NCI-H2227 (cell line): ENCODE measurements at regions not wholly inside any gene's neighbourhood (a gene's known extent, or its start where the extent isn't known, plus 50 kb on each side); places are given as distances from the start of the nearest gene placed in this dataset.

Source experiments
- DNase-seq: peaks from one replicate; lab custom pipeline; 2025; ENCODE audit not compliant: unreplicated experiment; lab: John Stamatoyannopoulos, UW

- no peak for DNase-seq
Measured at GRCh38 chr3:117122609-117123008, 413.0 kb downstream of the TUSC7 start.

DNA sequence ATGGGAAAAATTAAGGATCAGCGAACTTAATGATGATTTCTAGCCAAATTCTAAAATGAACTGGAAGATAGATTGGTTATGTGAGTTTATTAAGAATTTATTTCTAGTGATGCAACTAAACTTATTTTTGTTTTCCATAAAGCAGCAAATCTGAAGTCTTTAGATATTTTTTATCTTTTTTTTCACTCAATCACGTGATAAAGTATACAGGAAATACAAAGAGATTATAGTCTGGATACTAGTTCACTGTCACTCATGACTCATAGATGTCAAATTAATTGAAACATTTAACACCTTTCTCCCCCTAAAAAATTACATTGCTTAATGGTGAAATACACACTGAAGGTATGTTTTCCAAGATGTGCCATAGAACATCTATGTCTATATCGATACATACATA lies 416.9 kb downstream of the TUSC7 start:
- DNase-seq = no peak

DNA sequence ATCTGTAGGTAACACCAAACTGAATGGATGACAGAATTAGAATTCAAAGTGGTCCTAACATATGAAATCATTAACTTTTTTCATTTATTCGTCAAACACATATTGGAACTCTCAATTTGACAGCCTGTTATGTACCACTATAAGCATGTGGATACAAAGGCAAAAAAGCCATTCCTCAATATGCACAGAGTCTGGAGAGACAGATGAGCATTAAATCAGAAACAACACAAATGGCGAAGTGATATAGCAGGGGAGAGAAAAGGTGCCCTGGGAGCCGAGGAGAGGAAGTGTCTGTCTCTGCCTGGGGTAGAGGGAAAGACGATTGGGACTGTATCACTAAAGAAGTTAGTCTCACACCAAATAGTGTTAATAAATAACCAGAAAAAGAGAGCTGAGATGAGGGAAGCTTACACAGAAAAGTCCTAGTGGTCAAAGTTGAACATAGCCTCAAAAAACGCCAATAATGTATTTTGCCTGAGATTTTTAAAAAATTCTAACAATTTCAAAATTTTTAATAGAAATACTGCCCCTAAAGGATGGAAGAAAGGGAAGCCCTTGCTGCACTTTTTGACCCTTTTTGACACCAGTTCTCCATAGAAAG lies 417.5 kb downstream of the TUSC7 start:
- DNase-seq = no peak

GRCh38 chr3:117128133-117128532 lies 418.6 kb downstream of the TUSC7 start:
- no peak for DNase-seq

DNA sequence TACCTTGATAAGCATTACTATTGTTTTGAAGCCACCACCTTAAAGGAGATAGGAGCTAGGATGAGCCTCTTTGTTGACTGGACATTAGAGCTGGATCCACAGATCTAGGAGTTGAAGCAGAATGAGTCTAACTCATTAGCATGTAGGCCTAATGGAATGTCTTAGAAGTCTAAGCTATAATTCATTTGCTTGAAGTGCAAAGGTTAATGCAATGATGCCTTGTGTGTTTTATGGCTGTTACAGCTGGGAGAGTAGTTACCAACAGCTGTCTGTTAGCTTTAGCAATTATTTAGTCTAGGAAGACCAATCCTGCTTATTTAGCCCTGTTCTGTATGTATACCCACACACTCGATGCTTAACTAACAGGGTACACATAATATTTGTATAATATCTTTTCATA lies 419.3 kb downstream of the TUSC7 start:
- no peak for DNase-seq

DNA sequence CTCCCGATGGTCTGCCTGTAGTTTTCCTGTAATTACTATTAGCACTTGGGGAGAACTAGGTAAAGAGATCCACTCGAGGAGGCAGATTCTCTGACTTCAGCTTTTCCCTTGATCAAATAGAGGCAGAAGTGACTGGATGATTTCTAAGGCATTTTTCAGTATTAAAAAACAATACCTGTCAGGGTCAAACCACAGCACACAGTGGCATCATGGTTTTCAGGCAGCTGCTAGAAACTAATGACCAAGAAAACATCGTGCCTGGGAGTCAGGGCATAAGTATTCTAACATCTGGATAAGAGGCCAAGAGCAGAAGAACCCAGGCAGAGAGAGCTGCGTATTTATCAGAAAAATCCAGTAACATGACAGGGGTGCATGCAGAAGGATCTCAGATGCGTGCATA lies 419.9 kb downstream of the TUSC7 start:
- DNase-seq = no peak

GRCh38 chr3:117130222-117130621 lies 420.6 kb downstream of the TUSC7 start:
- DNase-seq = no peak

- DNase-seq = no peak
Measured at GRCh38 chr3:117131259-117131658, 421.7 kb downstream of the TUSC7 start.

DNA sequence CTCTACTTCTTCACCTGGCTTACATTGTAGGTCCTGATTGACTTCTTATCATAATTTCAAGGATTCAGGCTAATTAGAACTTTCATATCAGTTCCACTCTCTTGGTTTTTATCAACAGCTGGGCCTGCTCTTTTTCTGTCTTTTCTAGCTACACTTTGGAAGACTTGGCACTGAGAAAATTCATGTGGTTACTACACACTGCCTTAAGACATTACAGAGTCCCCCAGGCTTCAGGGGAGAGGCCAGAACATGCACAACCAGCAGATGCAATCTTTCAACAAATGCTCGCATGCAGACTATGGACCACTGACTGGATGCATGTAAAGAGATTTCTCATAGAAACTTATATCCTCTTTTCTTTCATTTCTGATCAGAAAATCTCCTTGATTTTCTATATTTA lies 423.5 kb downstream of the TUSC7 start:
- no peak for DNase-seq

DNA sequence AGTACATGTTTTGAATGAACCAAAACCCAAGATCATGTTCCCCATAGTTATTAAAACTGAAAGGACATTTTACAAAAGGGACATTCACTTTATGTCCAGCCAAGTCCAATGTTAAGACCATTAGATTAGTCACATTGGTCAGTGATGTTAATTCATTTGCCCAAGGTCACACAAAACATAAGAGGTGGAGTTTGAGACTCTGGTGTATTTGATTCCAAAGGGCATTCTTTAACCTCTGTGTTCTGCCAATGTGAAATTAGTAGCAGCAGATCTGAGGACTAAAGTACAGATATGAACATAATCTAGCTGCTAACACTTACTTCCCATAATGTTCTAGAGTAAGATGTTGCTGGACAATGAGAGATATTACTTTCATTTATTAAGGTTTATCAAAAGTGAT lies 425.6 kb downstream of the TUSC7 start:
- DNase-seq = no peak

GRCh38 chr3:117136003-117136402 lies 426.4 kb downstream of the TUSC7 start:
- DNase-seq = no peak

DNA sequence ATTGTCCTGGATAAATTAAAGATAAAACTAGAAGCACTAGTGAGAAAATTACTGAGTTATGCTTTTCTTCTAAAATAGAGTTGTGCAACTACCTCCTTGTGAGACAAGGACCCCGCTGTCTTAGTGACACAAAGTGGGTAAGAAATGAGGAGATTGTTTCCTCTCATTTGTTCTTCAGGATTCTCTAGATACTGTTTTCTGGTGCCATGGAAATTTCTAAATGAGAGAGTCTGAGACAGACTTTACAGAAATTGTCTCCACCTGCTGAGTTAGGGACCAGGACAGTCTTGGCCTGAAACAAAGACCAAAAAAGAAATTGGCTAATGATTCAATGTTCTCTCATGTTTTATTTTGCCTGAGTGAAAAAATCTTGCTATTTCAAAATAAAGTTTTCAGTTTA lies 427.5 kb downstream of the TUSC7 start:
- DNase-seq = no peak

DNA sequence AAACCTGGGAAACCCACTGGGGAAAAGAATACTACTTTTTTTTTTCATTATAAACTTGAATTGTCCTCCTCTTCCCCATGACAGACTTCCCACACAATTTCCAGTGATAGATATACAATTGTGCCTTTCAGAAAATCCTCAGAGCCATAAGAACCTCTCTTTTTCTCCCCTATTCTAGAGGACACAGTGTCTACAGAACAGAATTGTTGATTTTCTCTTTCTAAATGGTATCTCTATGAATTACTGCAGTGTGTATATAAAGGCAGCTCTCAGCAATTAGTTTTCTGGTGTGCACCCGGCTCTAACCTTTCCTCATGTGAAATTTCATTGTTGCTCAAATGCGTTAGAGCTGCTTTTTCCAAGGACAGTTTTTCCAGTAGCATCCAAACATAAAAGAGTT lies 430.1 kb downstream of the TUSC7 start:
- no peak for DNase-seq

GRCh38 chr3:117141812-117142211 lies 432.2 kb downstream of the TUSC7 start:
- DNase-seq = no peak

DNA sequence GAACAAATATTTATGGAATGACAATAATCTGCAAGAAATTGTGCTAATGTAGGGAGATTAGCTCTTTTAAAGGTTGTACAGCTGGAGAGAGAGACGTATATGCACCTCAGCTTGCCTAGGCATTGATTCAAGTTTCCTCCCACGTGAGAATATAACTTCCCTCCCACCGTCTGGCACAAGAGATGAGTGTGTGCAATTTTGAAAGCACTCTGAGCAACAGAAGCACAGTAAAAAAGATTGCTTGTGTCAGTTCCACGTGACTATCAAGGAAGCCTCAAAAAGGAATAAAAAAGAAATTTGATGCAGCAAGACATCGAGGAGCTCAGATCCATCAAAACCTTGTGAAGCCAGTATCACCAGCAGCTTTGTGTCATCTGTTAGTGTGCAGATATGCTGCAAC lies 435.3 kb downstream of the TUSC7 start:
- no peak for DNase-seq

GRCh38 chr3:117145677-117146076 lies 436.1 kb downstream of the TUSC7 start:
- DNase-seq = no peak

DNA sequence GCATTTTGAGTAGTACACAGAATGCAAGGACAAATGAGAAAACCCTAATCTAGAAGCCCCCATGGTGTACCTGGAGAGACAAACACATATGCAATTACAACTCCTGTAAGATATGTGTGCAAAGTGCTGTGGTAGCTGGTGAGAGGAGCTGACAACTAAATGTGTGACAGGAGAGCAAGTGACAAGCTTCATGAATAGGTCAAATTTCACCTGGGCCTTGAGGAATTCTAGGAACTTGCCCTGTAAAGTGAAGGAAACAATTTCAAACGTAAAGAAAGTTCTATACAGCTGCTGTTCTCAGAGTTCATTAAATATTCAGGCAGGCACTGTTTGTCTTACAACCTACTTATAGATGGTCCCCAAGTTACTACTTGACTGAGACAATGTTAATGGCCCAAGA lies 437.0 kb downstream of the TUSC7 start:
- DNase-seq = no peak

DNA sequence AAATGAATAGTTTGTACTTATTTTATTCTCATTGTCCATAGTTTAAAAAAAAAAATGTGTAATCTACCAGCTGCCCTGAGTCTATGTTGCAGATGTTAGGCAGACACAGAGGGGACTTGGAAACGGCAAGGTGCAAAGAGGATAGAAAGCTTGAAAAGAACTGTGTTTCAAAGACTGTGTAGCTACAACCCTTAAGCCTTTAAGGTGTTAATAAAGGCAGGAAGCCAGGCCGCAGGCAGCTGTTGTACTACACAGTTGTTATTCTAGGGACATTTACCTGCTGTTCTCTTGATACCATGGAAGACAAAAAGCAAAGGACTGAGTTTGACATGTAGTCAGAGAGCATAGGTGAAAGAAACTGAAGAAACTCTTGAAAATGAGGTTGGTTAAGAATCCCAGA lies 440.0 kb downstream of the TUSC7 start:
- no peak for DNase-seq

GRCh38 chr3:117150628-117151027 lies 441.0 kb downstream of the TUSC7 start:
- no peak for DNase-seq

DNA sequence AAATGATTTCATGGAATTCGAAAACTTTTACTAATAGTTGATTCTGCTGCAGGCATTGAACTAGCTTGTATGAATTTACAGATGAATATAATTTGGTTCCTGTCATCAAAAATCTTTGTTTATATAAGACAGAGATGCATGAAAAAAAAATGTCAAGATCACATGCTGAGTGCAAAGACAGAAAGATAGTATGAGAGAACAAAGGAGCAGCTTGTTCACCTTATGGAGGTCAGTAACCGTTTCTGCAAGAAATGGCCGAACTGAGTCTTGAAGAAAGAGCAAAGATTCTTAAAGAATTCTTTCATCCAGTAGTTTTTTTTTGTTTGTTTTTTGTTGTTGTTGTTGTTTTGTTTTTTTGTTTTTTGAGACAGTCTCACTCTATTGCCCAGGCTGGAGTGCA lies 450.6 kb downstream of the TUSC7 start:
- DNase-seq = no peak

DNA sequence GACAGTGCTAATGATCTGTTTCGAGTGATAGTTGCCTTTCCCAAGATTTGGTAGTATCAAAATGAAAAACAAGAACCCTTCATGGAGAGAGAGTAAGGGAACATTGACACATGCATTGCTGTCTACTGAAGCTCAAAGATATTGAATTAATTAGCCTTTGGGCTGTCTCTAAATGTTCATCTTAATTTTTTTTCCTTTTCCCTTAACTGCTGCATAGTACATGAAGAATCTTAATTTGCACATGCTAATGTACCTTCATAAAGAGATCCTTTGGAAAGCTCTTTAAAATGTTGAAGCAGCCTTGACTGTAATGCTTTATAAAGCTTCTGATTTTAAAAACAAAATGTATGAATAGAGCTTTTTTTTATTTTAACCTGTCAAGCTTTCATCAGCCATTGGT lies 452.2 kb downstream of the TUSC7 start:
- DNase-seq = no peak

GRCh38 chr3:117165176-117165575 lies 455.6 kb downstream of the TUSC7 start:
- DNase-seq = no peak

- no peak for DNase-seq
Measured at GRCh38 chr3:117165601-117166051, 456.0 kb downstream of the TUSC7 start.

DNA sequence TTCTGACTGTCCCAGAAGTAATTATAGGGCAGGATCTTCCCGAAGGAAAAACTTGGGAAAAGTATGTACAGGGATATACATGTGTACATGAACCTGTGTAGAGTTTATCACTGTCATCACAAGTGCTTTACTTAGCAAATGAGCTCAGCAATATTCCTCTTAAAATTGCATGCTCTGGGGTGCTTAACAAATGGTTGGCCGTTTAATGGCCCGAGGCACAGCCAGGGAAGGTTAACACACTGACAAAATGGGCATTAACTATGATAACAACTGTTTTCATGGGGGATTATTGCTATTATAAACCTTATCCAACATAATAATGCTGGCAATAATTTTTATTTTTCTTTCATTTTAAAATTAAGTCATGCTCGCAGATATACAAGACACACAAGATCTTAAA lies 459.3 kb downstream of the TUSC7 start:
- DNase-seq = no peak
